Endodermal cell (in vitro differentiated cells): ENCODE measurements at regions not wholly inside any gene's neighbourhood (a gene's known extent, or its start where the extent isn't known, plus 50 kb on each side); places are given as distances from the start of the nearest gene placed in this dataset.

Experiments
- DNase-seq: peaks from one replicate; pipeline ENCODE4 v3.0.0-alpha.2; 2017
- H3K27ac ChIP-seq: 2 replicates; pipeline ENCODE4 v1.5.1; 2013; ENCODE audit warnings: mild to moderate bottlenecking, low read depth, low read length, moderate library complexity
- H3K27me3 ChIP-seq: 2 replicates; pipeline ENCODE4 v1.6.1; 2013; ENCODE audit warnings: mild to moderate bottlenecking, low read length, moderate library complexity; ENCODE audit not compliant: insufficient read depth, control insufficient read depth, poor library complexity, severe bottlenecking
- H3K36me3 ChIP-seq: 2 replicates; pipeline ENCODE4 v1.7.0; 2013; ENCODE audit warnings: mild to moderate bottlenecking, low read length, moderate library complexity; ENCODE audit not compliant: control insufficient read depth, insufficient read depth
- H3K4me1 ChIP-seq: one replicate; pipeline ENCODE4 v1.7.0; 2013; ENCODE audit warnings: low read length; ENCODE audit not compliant: control insufficient read depth, insufficient read depth
- H3K4me3 ChIP-seq: 2 replicates; pipeline ENCODE4 v1.5.1; 2013; ENCODE audit warnings: mild to moderate bottlenecking, low read length, moderate library complexity
- H3K9ac ChIP-seq: 2 replicates; pipeline ENCODE4 v1.6.1; 2013; ENCODE audit warnings: mild to moderate bottlenecking, low read length, moderate library complexity; ENCODE audit not compliant: poor library complexity, severe bottlenecking; ENCODE audit errors: extremely low read depth
- H3K9me3 ChIP-seq: 2 replicates; pipeline ENCODE4 v1.6.1; 2013; ENCODE audit warnings: mild to moderate bottlenecking, low read length, moderate library complexity; ENCODE audit not compliant: control insufficient read depth
- H3K27ac Mint-ChIP-seq: 2 replicates; pipeline ENCODE4 v1.8.0; 2020; ENCODE audit warnings: mixed read lengths
- H3K27me3 Mint-ChIP-seq: 2 replicates; pipeline ENCODE4 v1.8.0; 2021; ENCODE audit warnings: mild to moderate bottlenecking, mixed read lengths; ENCODE audit not compliant: insufficient read depth
- H3K36me3 Mint-ChIP-seq: 2 replicates; pipeline ENCODE4 v1.8.0; 2020; ENCODE audit warnings: low read depth, mixed read lengths
- H3K4me1 Mint-ChIP-seq: 2 replicates; pipeline ENCODE4 v1.8.0; 2020; ENCODE audit warnings: mixed read lengths
- H3K4me3 Mint-ChIP-seq: 2 replicates; pipeline ENCODE4 v1.8.0; 2020; ENCODE audit warnings: mild to moderate bottlenecking, moderate library complexity, mixed read lengths
- H3K9me3 Mint-ChIP-seq: 2 replicates; pipeline ENCODE4 v1.8.0; 2020; ENCODE audit warnings: mild to moderate bottlenecking, mixed read lengths
- CTCF ChIP-seq: fragments of 200-600 bp; sonication (generic); conservative IDR thresholded peaks from 2 replicates; pipeline ENCODE4 v1.5.0; 2021; ENCODE audit warnings: antibody characterized with exemption, mild to moderate bottlenecking
- WGBS, 2 experiments: methylation state at CpG; one replicate each; pipeline versions ENCODE4 v1.1.5 to v1.1.7; 2013; ENCODE audit warnings: missing lambda C conversion rate in 2 of 2, mixed read lengths in 1 of 2; ENCODE audit not compliant: insufficient coverage in 1 of 2, insufficient read length in 1 of 2; 5-methylcytosine and 5-hydroxymethylcytosine counted together

GRCh38 chr17:71905376-71906031, 215.3 kb upstream of the SOX9 start:
- TF ChIP-seq CTCF = no peak
- 91 to 92% methylated on average over 2 to 3 of the region's 3 CpGs for WGBS, 2 experiments

DNA sequence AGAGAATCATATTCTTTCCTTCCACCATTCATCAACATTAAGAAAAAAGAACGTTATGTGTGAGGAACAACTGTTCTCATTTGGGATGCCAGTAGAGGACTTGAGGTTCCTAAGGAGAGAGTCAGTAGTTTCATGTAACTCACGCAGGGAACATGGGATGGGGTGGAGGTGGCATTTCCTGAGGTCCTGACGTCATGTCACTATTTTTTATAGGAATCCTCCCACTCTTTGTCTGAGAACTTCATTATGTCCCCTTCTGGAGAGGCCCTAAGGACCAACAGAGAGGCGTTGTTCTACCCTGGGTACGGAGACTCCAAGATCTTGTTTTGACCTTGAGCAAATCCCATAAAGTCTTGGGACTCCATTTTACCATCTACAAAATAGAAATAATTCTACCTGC, 211.7 kb upstream of the SOX9 start:
- TF ChIP-seq CTCF = no peak
- Histone ChIP-seq H3K9me3 (no peaks in the 10 kb centered on the region), H3K27me3 (no peaks in the 10 kb centered on the region), H3K4me3 (no peak overlapping the region), H3K4me1 (no peaks in the 10 kb centered on the region), H3K9ac (no peak overlapping the region), H3K27ac (no peak overlapping the region), H3K36me3 (no peaks in the 10 kb centered on the region)
- H3K4me3 Mint-ChIP-seq = no peak overlapping the region
- WGBS, 2 experiments = 90% methylated on average over 2 to 5 of the region's 5 CpGs
- DNase-seq = no peak
- no peaks in the 10 kb centered on the region for H3K27me3 Mint-ChIP-seq
- H3K27ac Mint-ChIP-seq = no peak overlapping the region
- H3K36me3 Mint-ChIP-seq = no peaks in the 10 kb centered on the region
- no peaks in the 10 kb centered on the region for H3K9me3 Mint-ChIP-seq
- no peaks in the 10 kb centered on the region for H3K4me1 Mint-ChIP-seq

More at GRCh38 chr17:71905376-71906031, 215.3 kb upstream of the SOX9 start:
- Histone ChIP-seq H3K27me3 (no peaks in the 10 kb centered on the region), H3K4me3 (no peak overlapping the region), H3K9ac (no peak overlapping the region), H3K36me3 (no peaks in the 10 kb centered on the region), H3K9me3 (no peaks in the 10 kb centered on the region), H3K4me1 (no peaks in the 10 kb centered on the region), H3K27ac (no peak overlapping the region)
- no peak for DNase-seq
- no peak overlapping the region for H3K4me3 Mint-ChIP-seq
- no peak overlapping the region for H3K27ac Mint-ChIP-seq
- H3K4me1 Mint-ChIP-seq = no peaks in the 10 kb centered on the region
- no peaks in the 10 kb centered on the region for H3K9me3 Mint-ChIP-seq
- H3K27me3 Mint-ChIP-seq = no peaks in the 10 kb centered on the region
- H3K36me3 Mint-ChIP-seq = no peaks in the 10 kb centered on the region

GRCh38 chr17:71910002-71910401, 210.8 kb upstream of the SOX9 start:
- Mint-ChIP-seq H3K9me3 (no peaks in the 10 kb centered on the region), H3K27me3 (no peaks in the 10 kb centered on the region), H3K27ac (no peak overlapping the region), H3K4me1 (no peaks in the 10 kb centered on the region), H3K4me3 (no peak overlapping the region), H3K36me3 (no peaks in the 10 kb centered on the region)
- Histone ChIP-seq H3K27ac (no peak overlapping the region), H3K9me3 (no peaks in the 10 kb centered on the region), H3K27me3 (no peaks in the 10 kb centered on the region), H3K4me1 (no peaks in the 10 kb centered on the region), H3K9ac (no peak overlapping the region), H3K4me3 (no peak overlapping the region), H3K36me3 (no peaks in the 10 kb centered on the region)
- 95 to 96% methylated on average over 2 to 3 of the region's 3 CpGs for WGBS, 2 experiments
- no peak for DNase-seq
- no peak for TF ChIP-seq CTCF
